GM13976 (cell line): ENCODE measurements at regions not wholly inside any gene's neighbourhood (a gene's known extent, or its start where the extent isn't known, plus 50 kb on each side); places are given as distances from the start of the nearest gene placed in this dataset.
"Not testable (repeated sequence)": the region's sequence is repeated elsewhere in the genome, so short reads cannot be mapped to it uniquely, and the experiment has no call there.

Experiments used
- DNase-seq: peaks from one replicate; pipeline ENCODE4 v3.0.0; 2012; ENCODE audit warnings: low spot score
- CTCF ChIP-seq: IDR thresholded peaks from 2 replicates; pipeline ENCODE4 v1.5.1; 2012; ENCODE audit warnings: borderline replicate concordance, mild to moderate bottlenecking; ENCODE audit not compliant: insufficient read depth; ENCODE audit errors: extremely low read depth, missing control alignments, control extremely low read depth
- in situ Hi-C: fragments of 300-500 bp; cut with MboI; formaldehyde crosslinking; loops from one replicate; pipeline ENCODE4 v1.12.0; 2022; ENCODE audit warnings: low sequenced_read_pairs, mixed read lengths, inconsistent platforms; ENCODE audit not compliant: unreplicated experiment

- TF ChIP-seq CTCF = no peak
- DNase-seq = no peak
- in situ Hi-C loops = no loop called here
These were observed 356.2 kb upstream of the CD180 start for GRCh38 chr5:67552773-67553172.

DNA sequence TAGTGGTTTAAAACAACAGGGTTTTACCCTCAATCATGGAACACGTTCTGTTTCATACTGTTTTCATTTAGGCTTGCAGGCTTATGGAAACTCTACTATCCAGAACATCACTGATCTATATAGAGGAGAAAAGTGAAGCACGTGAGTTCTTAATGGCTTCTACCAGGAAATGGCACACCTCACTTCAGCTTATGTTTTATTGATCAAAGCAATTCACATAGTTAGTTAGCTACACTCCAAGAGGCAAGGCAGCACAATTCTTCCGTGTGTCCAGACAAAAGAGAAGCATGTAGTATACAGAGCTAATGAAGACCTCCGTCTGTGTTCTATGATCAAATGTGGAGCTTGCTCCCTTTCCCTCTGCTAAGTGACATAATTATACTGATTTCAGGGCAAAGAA lies 353.3 kb upstream of the CD180 start:
- DNase-seq = no peak
- in situ Hi-C loops = no loop called here
- TF ChIP-seq CTCF = no peak

DNA sequence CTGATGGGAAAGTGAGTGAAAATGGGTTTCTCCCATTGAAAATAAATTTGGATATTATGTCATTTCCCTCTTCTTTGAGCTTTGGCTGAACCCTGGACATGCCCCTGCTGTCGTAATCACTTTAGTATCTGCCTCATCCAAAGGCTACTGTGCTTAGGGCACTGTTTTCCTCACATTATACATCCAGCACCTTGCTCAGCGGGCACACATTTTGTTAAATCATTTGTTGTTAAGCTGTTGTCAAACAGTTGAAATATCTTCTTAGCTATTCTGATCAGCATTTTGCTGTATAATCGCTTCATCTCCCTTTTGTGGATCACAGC lies 352.7 kb upstream of the CD180 start:
- no peak for DNase-seq
- in situ Hi-C loops = no loop called here
- no peak for TF ChIP-seq CTCF

GRCh38 chr5:67548520-67549295 lies 352.1 kb upstream of the CD180 start:
- in situ Hi-C loops = no loop called here
- DNase-seq = no peak
- no peak for TF ChIP-seq CTCF

DNA sequence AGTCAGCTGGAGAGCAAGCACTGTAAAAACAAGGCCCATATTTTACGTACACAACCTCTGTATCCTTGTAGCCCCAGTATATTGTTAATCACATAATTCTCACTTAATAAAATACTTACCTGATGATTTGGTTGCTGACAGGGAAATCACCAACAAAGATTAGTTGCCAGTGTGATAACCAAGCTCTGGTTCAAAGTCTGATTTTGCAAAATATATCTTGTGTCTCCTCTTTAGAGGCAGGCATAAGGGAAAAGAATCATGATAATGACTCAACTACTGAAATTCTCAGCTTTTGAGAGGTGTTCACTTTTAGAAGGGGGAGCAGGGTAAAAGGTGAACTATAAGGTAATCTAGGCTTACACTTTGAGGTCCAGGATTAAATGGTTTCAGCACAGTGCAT lies 351.1 kb upstream of the CD180 start:
- in situ Hi-C loops = no loop called here
- DNase-seq = no peak
- no peak for TF ChIP-seq CTCF

DNA sequence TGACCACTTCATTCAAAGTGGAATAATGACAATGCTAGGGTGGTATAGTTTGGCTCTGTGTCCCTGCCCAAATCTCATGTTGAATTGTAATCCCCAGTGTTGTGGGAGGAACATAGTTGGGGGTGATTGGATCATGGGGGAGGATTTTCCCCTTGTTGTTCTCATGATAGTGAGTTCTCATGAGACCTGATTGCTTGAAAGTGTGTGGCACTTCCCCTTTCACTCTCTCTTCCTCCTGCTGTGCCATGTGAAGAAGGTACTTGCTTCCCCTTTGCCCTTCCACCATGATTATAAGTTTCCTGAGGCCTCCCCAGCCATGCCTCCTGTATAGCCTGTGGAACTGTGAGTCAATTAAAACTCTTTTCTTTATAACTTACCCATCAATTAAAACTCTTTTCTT lies 348.3 kb upstream of the CD180 start:
- in situ Hi-C loops, DNase-seq: not testable (repeated sequence)

GRCh38 chr5:67543720-67544270 lies 347.2 kb upstream of the CD180 start:
- no peak for DNase-seq
- in situ Hi-C loops = no loop called here
- no peak for TF ChIP-seq CTCF
